NCI-H1105 (cell line): ENCODE measurements at regions not wholly inside any gene's neighbourhood (a gene's known extent, or its start where the extent isn't known, plus 50 kb on each side); places are given as distances from the start of the nearest gene placed in this dataset.

Source experiments
- DNase-seq: peaks from one replicate; lab custom pipeline; 2025; lab: John Stamatoyannopoulos, UW

- DNase-seq: no peak
These were observed 183.1 kb downstream of the ZNF330 start for GRCh38 chr4:141403782-141404181.

DNA sequence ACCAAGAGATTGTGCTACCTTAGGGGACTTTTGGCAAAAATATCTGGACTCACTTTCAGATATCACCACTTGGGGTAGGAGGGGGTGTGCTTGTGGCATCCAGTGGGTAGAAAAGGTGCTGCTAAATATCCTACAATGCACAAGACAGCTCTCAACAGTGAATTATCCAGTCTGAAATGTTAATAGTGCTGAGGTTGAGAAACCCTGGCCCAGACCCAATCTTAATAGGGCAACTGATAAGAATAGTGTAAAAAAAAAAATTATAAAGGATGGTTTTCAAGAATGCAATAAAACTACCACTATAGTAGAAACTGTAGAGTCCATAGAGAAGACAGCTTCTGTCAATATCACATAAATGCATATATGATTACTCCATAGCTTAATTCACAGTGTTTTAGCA is 185.5 kb downstream of the ZNF330 start:
- DNase-seq: no peak

DNA sequence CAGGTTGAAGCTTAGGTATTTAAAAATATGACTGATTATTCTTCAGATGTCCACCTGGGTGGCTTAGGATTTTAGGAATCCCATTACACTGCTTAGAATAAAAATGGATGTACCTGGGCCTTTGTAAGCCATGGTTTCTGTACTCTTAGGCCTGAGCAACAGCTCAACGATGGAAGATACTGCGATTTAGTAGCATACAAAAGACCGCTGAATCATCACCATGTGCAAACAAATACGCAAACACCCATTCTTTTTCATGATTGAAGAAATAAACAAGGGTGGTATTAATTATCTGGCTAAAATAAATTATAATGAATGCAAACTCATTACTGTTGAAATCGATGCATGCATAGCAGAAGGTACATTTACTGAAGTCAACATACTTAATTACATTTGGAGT is 188.9 kb downstream of the ZNF330 start:
- no peak for DNase-seq

DNA sequence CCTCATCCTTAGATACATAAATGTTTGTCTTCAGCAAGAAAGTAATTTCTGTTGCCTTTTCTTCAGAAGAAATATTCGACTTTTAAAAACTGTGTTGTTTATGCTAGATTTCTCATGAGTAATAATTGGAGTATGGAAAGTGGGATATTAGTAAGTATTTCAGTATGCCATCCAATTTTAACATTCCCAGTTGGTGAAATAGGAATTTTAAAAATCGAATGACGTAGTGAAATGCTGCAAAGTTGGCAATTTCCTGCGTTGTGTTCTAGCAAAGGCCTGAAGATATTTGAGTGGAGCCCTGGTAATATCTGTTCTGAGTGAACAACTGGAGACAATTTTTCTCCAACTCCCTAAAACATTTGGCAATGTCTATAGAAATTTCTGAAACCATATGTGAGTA is 190.1 kb downstream of the ZNF330 start:
- DNase-seq: no peak

- DNase-seq: no peak
These were observed 191.2 kb downstream of the ZNF330 start for GRCh38 chr4:141411936-141412335.

DNA sequence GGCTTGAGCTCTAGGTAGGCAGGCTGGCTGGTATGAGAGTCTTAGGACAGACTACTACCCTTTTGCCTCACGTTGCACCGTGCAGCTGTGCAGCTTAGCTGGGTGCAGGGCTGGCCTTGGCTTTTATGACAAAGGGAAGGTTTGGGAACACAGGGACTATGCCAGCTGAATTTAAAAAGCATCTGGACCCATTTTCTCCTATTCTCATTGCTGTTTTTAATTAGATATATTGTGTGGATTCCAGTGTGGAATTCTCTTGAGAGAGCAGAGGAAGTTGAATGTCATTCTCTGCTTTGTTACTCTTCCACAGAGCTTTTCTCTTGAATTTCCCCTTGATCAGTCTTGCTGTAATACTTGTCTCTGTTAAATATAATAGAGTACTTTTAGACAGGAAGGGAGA is 192.7 kb downstream of the ZNF330 start:
- no peak for DNase-seq

DNA sequence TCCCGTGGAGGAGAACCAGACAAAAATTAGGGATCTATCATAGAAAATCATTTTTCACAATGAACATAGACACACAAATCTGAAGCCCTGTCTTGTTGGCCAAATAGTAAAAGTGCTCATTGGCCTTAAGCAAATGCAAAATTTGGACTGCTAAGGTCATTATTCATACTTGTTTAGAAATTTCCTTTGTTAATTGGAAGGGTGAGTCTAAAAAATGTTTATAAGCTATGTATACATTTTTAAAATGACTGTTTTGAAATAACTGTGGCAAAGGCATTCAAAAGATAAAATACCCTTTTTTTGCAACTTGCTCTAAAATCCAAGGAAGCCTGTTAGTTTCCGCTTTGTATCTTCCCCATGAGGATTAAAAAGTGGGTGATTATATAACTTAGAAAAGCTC is 195.0 kb downstream of the ZNF330 start:
- no peak for DNase-seq

DNA sequence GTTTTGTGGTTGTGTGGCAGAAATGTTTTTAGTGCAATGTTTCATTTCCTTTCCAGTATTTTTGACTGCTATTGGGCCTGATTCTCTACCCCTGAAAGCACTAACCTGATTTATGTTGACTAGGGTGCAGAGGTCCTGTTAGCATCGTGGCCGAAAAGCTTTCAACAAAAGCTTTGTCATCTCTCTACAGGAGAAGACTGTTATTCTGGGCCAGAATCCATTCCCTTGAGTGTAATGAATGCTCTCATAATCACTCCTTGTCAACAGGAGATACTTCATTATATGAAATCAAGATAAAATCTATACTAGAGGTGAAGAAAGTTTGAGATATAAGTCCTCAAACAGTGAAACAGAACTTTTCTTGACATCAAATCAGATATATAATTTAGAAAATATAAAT is 195.5 kb downstream of the ZNF330 start:
- no peak for DNase-seq

- no peak for DNase-seq
These were observed 196.1 kb downstream of the ZNF330 start for GRCh38 chr4:141416677-141417363.

GRCh38 chr4:141417387-141417786 is 196.7 kb downstream of the ZNF330 start:
- DNase-seq: no peak

DNA sequence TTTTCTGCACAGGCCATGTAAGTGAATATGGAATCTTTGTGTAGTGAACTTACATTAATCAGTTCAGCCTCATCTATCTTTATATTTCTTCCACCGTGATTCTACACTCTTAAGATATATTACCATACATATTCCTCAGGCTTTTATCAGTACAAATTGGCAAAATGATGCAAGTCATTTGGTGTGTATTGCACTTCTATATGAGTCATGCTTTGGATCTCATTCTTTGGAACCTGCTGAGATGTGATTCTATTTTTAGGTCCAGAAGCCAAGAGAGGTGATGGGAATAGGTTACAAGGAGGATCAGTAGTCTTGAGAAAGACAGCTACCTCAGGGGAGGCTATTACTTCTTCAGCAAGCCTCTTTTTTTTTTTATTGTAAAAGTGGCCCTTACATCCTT is 204.4 kb downstream of the ZNF330 start:
- DNase-seq: no peak

DNA sequence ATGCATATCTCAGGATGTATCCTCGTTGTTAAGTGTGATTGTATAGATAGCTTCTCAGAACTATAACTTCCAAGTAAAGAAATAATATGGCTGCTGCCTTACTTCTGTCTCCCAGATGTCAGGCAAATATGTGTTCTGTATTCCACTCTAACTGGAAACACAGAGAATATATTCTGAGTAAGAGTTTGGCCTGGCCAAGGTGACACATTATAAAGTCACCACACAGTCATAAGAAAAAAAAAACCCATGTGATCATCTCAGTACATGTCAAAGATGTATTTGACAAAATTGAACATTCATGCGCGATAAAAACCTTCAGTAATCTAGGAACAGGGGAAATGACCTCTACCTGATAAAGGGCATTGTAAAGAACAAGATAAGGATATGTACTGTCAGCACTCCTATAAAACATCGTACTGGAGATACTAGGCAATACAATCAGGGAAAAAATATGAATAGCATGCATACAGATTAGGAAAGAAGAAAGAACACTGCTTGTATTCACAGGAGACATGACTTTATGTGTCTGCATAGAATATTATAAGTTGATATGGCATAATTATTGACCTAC is 207.1 kb downstream of the ZNF330 start:
- DNase-seq: no peak

GRCh38 chr4:141429933-141430332 is 206.4 kb upstream of the IL15 start:
- DNase-seq: no peak

DNA sequence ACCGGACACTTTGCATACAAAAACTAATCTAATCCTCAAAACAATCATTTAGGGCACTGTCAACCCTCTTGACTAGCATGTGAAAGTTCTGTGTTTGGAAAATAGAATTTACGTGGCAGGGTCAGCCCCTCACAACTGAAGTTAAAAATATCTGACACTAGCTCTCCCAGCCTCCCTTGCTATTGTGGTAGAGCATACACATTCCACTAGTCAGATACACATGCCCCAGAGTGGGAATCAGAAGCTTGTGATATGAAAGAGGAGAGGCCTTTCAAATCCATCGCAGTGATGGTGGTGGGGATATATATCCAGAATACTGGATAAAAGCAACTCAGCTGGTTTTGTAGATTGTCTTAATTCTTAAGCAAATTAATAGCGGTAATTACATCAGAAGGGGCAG is 205.7 kb upstream of the IL15 start:
- DNase-seq: no peak

GRCh38 chr4:141432000-141432712 is 204.2 kb upstream of the IL15 start:
- no peak for DNase-seq

DNA sequence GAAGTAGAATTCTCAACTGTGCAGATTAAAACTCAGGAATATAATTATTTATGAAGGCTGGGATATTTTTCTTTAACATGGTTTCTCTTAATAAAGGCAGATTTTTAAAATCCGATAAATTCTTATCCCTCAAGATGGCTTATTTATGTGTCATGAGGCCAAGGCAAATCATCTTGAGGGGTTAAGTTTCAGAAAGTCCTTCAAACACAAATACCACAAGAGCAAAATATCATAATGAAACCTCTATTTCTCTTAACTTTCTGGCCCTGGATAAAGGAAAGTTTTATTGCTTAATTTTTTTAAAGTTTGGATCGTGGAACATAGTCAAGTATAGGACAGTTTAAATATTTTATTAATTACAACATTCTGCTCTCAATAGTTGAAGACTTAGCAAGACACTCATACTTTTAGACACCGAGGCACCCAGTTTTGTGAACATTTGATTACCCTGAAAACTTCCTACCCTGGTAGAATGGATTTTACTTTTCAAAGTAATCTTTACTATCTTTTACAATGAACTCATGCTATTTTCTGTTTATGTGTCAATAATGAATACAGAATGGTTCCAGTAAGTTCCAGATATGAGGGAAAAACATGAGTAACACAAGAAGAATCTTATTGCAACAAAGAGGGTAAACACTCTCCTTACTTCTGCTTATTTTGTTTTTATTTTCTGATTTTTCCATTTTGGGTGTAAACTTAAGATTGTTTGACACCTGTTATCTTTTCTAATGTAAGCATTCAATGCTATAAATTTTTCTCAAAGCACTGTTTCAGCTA is 200.7 kb upstream of the IL15 start:
- DNase-seq: no peak

DNA sequence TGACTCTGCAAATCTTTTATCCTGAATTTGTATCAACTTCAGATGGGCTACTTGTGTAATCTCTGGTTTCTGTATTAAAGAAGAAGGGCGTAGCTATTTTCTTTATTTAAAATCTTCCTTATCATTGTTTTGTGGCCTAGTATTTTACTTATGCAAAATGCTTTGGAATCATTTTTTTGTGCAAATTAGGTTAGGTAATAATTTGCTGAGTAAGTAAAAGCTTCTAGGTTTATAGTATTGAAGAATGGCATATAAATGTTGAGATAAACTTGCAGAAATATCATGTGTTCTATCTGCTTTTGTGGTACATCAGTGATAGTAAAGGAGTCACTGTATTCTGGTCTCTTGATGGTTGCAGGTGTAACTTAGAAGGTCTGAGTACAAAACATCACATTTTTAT is 197.2 kb upstream of the IL15 start:
- no peak for DNase-seq

DNA sequence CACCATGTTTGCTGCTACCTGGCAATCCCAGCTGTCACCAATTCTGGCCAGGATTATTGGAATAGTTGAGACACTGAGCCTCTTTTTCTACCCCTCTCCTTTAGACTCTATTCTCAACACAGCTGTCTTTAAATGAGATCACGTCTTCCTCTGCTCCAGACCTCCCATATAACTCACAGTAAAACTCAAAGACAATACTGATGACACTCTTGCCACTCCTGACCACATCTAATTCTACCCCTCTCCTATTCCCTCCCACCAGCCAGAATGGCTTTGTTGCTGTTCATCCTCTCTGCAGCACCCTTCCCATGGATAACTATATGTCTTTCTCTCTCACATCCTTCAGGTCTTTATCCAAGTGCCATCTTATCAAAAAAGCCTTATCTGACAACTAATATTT is 188.6 kb upstream of the IL15 start:
- DNase-seq: no peak

DNA sequence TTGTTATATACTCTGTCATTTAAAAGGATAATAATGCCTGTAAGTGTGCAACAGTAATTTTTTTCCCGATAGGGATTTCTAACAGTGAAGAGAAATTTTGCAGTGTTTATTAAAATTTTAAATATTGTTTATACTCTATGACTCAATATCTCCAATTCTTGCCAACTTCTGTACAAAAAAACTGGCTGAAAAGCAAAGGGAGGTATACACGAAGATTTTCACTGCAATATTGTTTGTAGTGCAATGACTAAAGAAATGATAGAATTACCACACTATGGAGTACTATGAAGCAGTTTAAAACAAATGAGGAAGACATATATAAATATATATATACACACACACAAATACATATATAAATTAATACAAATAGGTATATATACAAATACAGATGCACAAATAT is 187.9 kb upstream of the IL15 start:
- no peak for DNase-seq

- DNase-seq: no peak
These were observed 186.5 kb upstream of the IL15 start for GRCh38 chr4:141449927-141450326.

- no peak for DNase-seq
These were observed 180.7 kb upstream of the IL15 start for GRCh38 chr4:141455651-141456050.

DNA sequence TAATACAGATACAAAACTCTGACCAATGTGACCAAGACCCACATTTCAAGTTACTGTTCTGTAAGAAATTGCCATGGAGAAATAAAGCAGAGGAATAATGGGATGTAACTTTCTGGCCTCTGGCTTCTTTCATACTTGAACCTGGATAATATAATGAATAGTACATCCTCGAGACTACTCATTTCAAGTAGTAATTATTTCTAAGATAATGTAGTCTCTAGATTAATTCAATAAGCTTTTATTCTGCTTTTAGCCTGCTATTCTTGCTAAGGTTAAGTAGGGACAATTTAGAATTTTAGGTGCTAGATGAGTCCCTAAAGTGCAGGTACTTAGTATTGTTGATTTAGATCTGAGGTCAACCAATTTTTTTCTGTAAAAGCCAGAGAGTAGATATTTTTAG is 178.7 kb upstream of the IL15 start:
- DNase-seq: no peak

GRCh38 chr4:141458501-141458900 is 177.9 kb upstream of the IL15 start:
- no peak for DNase-seq
